NCI-H2107 treated with DMSO at 0.1 percent for 48 hours (cell line): ENCODE measurements at regions not wholly inside any gene's neighbourhood (a gene's known extent, or its start where the extent isn't known, plus 50 kb on each side); places are given as distances from the start of the nearest gene placed in this dataset.

Experiments
- DNase-seq: peaks from one replicate; lab custom pipeline; 2025; ENCODE audit not compliant: unreplicated experiment; lab: John Stamatoyannopoulos, UW

GRCh38 chr10:130757821-130758489, 553.6 kb downstream of the TCERG1L start:
- DNase-seq = no peak

- no peak for DNase-seq
Measured at GRCh38 chr10:130758529-130758928, 553.0 kb downstream of the TCERG1L start.

- DNase-seq = no peak
Measured at GRCh38 chr10:130761032-130761575, 550.4 kb downstream of the TCERG1L start.

GRCh38 chr10:130761788-130762301, 549.7 kb downstream of the TCERG1L start:
- DNase-seq = no peak

- DNase-seq = no peak
Measured at GRCh38 chr10:130762491-130762890, 549.0 kb downstream of the TCERG1L start.

GRCh38 chr10:130763071-130763470, 548.5 kb downstream of the TCERG1L start:
- DNase-seq = no peak

- DNase-seq = no peak
Measured at GRCh38 chr10:130763491-130763890, 548.0 kb downstream of the TCERG1L start.

GRCh38 chr10:130764651-130765050, 546.9 kb downstream of the TCERG1L start:
- DNase-seq = no peak

- DNase-seq = no peak
Measured at GRCh38 chr10:130766071-130766470, 545.5 kb downstream of the TCERG1L start.

GRCh38 chr10:130767116-130767730, 544.3 kb downstream of the TCERG1L start:
- DNase-seq = no peak

- no peak for DNase-seq
Measured at GRCh38 chr10:130769146-130770017, 542.1 kb downstream of the TCERG1L start.

- no peak for DNase-seq
Measured at GRCh38 chr10:130770018-130770630, 541.4 kb downstream of the TCERG1L start.

GRCh38 chr10:130771491-130771946, 540.0 kb downstream of the TCERG1L start:
- DNase-seq = no peak

- no peak for DNase-seq
Measured at GRCh38 chr10:130772056-130772455, 539.5 kb downstream of the TCERG1L start.

- DNase-seq = no peak
Measured at GRCh38 chr10:130772676-130773075, 538.8 kb downstream of the TCERG1L start.

GRCh38 chr10:130773941-130774340, 537.6 kb downstream of the TCERG1L start:
- no peak for DNase-seq

- DNase-seq = no peak
Measured at GRCh38 chr10:130774871-130775270, 536.6 kb downstream of the TCERG1L start.

GRCh38 chr10:130775311-130775710, 536.2 kb downstream of the TCERG1L start:
- no peak for DNase-seq

GRCh38 chr10:130776724-130777123, 534.8 kb downstream of the TCERG1L start:
- no peak for DNase-seq

GRCh38 chr10:130777507-130778165, 533.9 kb downstream of the TCERG1L start:
- no peak for DNase-seq
